ENCODE measurements at regions not wholly inside any gene's neighbourhood (a gene's known extent, or its start where the extent isn't known, plus 50 kb on each side); places are given as distances from the start of the nearest gene placed in this dataset.

- TF ChIP-seq, protein P1, sequence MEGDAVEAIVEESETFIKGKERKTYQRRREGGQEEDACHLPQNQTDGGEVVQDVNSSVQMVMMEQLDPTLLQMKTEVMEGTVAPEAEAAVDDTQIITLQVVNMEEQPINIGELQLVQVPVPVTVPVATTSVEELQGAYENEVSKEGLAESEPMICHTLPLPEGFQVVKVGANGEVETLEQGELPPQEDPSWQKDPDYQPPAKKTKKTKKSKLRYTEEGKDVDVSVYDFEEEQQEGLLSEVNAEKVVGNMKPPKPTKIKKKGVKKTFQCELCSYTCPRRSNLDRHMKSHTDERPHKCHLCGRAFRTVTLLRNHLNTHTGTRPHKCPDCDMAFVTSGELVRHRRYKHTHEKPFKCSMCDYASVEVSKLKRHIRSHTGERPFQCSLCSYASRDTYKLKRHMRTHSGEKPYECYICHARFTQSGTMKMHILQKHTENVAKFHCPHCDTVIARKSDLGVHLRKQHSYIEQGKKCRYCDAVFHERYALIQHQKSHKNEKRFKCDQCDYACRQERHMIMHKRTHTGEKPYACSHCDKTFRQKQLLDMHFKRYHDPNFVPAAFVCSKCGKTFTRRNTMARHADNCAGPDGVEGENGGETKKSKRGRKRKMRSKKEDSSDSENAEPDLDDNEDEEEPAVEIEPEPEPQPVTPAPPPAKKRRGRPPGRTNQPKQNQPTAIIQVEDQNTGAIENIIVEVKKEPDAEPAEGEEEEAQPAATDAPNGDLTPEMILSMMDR (IDR thresholded peaks at IDR 0.05; ENCODE audit: low read depth, low read length, missing control alignments), result peak; percentile 43
- H3K4me3 ChIP-seq (replicated peaks; ENCODE audit: low read depth, low read length), result no peak overlapping the region
- DNase-seq (ENCODE audit: extremely low read depth, low read depth), result peak; percentile 54
These were observed 173.0 kb upstream of the DAPK1 start for GRCh38 chr9:87324613-87325194.

GRCh38 chr9:87327575-87328125 lies 170.0 kb upstream of the DAPK1 start:
- TF ChIP-seq, protein P1 (IDR thresholded peaks at IDR 0.05; ENCODE audit: low read depth, low read length, missing control alignments), result no peak
- H3K4me3 ChIP-seq (replicated peaks; ENCODE audit: low read depth, low read length), result no peak overlapping the region
- no peak for DNase-seq (ENCODE audit: extremely low read depth, low read depth)

DNA sequence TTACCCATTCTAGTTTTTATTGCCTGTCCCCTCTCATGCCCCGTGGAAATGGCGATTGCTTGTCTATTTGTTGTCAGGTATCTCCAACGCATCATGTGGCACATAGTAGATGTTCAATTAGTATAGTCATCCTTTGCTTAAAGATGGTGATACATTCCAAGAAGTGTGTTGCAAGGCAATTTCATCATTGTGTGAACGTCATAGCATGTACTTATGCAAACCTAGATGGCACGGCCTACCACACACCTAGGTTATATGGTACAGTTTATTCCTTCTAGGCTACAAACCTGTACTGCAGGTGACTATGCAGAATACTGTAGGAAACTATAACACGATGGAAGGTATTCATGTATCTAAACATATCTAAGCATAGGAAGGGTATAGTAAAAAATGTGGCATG lies 163.9 kb upstream of the DAPK1 start:
- DNase-seq (ENCODE audit: extremely low read depth, low read depth), result no peak
- TF ChIP-seq, protein P1 (IDR thresholded peaks at IDR 0.05; ENCODE audit: low read depth, low read length, missing control alignments), result no peak
- no peak overlapping the region for H3K4me3 ChIP-seq (replicated peaks; ENCODE audit: low read depth, low read length)

DNA sequence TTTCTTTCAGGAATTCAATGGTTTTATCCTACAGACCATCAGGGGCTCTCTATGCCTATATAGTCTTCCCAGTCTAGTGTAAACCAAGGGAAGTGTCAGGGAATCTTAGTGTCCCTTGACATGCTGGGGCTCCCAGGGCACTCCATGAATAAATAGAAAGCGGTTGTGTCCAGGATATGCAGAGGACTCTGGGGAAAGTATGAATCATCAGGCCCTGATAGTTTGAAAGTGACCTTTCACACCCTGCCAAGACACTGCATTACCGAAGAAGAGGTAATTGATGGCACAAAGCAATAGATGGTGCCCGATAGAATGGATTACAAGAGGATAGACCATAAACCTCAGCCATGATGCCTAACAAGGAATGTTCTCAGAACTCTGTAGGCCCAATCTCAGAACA lies 163.3 kb upstream of the DAPK1 start:
- TF ChIP-seq, protein P1 (IDR thresholded peaks at IDR 0.05; ENCODE audit: low read depth, low read length, missing control alignments), result no peak
- no peak overlapping the region for H3K4me3 ChIP-seq (replicated peaks; ENCODE audit: low read depth, low read length)
- no peak for DNase-seq (ENCODE audit: extremely low read depth, low read depth)

GRCh38 chr9:87336407-87336806 lies 161.3 kb upstream of the DAPK1 start:
- TF ChIP-seq, protein P1 (IDR thresholded peaks at IDR 0.05; ENCODE audit: low read depth, low read length, missing control alignments), result no peak
- no peak for DNase-seq (ENCODE audit: extremely low read depth, low read depth)
- no peak overlapping the region for H3K4me3 ChIP-seq (replicated peaks; ENCODE audit: low read depth, low read length)

GRCh38 chr9:87336914-87337333 lies 160.7 kb upstream of the DAPK1 start:
- no peak for DNase-seq (ENCODE audit: extremely low read depth, low read depth)
- TF ChIP-seq, protein P1 (IDR thresholded peaks at IDR 0.05; ENCODE audit: low read depth, low read length, missing control alignments), result peak; percentile 46
- H3K4me3 ChIP-seq (replicated peaks; ENCODE audit: low read depth, low read length), result peak overlapping the region; percentile 31

Data from HFF-Myc (cell line).